PFSK-1 (cell line): ENCODE measurements at regions not wholly inside any gene's neighbourhood (a gene's known extent, or its start where the extent isn't known, plus 50 kb on each side); places are given as distances from the start of the nearest gene placed in this dataset.

Experiments
- FOXP2 ChIP-seq: optimal IDR thresholded peaks from 2 replicates; pipeline ENCODE3; 2011; ENCODE audit warnings: borderline replicate concordance, control low read depth, inconsistent platforms; ENCODE audit not compliant: insufficient read depth; ENCODE audit errors: extremely low read length, extremely low read depth
- POLR2AphosphoS5 ChIP-seq: IDR thresholded peaks from 2 replicates; pipeline ENCODE4 v1.6.1; 2012; ENCODE audit warnings: low read depth, mild to moderate bottlenecking, control low read depth, low read length, moderate library complexity
- TAF1 ChIP-seq: IDR thresholded peaks from 2 replicates; pipeline ENCODE4 v1.6.1; 2012; ENCODE audit warnings: low read length, control low read depth, borderline replicate concordance; ENCODE audit not compliant: insufficient read depth

- TF ChIP-seq FOXP2 = no peak
- no peak for TF ChIP-seq POLR2AphosphoS5
- TF ChIP-seq TAF1 = no peak
Measured at GRCh38 chr5:13595978-13596377, 348.5 kb downstream of the DNAH5 start.
